Esophagus mucosa (tissue), 1 donor: ENCODE measurements at regions not wholly inside any gene's neighbourhood (a gene's known extent, or its start where the extent isn't known, plus 50 kb on each side); places are given as distances from the start of the nearest gene placed in this dataset.

Experiments used
- ATAC-seq: fragments of 200-7000 bp; cut with Tn5 transposase; one replicate; pipeline ENCODE4 v1.9.1; 2020
- donor health status: DM: yes; HTN: yes; CAD: no.

DNA sequence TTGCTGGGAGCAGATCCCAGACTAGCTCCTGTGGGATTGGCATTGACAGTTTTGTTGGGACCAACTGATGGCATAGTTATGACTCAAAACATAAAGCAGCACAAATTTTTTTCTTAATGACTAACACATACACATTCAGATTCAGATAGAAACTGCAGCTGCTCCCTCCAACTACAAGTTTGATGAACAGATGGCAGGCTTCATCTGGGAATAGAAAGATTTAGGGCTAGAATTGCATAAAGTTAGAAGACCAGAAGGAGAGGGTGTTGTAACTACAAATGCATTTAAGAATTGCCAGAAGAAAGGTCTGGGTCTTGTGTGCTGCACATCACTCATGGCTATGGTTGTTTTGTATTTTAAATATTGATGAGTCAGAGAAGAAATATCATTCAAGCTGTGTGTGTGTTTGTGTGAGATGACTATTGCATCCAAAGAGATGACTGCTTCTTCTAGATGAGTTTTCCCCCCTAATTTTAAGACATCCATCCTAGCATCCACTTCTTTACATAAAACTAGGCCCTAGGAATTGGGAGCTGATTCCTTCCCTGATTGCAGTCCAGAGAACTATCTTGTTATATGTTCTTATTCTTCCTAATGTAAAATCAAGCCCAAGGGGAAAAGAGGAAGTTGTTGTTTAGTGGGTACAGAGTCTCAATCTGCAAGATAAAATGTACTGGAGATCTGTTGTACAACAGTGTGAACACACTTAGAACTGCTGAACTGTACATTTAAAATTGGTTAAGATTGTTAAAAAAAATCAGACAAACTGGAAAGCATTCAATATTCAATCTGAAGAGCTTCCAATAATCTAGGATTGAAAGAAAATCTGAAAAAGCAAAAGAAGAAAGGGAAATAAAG is 175.1 kb downstream of the PARM1 start:
- no peak for ATAC-seq

DNA sequence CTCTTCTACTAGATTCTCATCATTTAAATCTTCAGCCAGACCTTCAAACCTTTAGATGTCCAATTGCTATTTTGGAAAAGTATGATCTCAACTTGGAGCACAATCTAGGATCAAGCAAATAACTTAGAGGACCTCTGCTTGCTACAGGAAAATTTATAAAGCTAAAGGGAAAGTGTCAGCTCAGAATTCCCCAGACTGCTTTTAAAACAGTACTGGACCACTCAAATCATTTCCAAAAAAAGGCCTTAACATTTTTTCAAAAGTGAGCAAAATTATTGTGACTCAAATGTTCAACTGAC is 169.8 kb downstream of the PARM1 start:
- no peak for ATAC-seq

DNA sequence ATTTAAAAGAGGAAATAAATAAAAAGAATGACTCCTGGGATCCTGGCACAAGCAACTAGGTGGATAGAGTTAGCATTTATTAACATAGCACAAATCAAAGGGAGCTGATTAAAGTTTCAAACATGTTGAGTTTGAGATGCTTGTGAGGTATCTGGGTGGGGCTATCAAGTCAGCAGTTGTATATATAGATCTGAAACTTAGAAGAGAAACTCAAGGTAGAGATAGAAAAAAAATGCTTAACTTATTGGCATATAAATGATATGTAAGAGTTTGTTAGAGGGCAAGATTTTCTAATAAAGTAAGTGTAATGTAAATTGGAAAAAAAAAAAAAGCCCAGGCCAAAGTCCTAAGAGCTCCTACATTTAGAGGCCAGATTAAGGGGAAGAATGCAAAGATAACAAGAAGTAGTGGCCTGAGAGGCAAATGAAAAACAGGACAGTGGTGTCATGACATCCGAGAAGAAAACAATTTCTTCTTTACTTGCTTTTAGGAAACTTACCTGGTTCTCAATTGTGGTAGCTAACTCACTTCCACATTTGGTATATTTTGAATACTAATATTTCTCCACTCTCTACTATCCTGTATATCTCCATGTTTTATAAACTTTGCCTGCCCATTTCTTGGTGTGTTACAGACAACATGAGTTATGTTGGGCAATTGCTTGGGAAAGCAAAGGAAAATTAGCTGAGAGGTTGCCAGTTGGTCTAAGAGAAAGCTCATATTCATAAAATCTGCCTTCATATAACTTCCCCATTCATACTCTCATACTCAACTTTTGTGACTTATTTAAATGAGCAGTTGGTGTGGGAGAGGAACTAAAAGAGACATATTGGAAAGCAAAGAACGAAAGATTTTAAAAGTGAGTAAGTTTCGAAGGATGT is 169.2 kb downstream of the PARM1 start:
- no peak for ATAC-seq
